ENCODE measurements at regions not wholly inside any gene's neighbourhood (a gene's known extent, or its start where the extent isn't known, plus 50 kb on each side); places are given as distances from the start of the nearest gene placed in this dataset.

DNA sequence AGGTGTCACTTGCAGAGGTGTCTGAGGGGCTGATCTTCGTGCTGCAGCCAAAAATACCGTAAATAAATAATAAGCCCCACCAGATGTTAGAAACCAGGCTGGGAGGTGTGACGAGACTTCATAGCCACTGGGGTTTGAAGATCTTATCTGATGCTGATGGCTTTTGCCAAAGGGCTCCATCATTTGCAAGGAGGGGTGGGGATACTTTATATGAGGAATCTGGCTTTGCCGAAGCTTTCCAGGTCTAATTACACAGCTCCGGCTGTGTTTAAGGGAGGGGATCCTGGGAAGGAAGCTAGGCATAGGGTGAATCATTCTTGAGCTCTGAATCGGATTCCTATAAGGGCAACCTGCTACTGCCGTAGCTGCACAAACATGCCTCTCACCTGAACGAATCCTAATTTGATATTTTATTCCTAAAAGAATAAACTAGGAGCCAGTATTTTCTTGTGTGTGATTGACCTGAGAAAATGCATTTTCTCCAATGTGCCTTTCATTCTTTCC, 249.6 kb downstream of the SOD2 start:
- DNase-seq (ENCODE audit: low spot score), result no peak
- TF ChIP-seq, protein P1, sequence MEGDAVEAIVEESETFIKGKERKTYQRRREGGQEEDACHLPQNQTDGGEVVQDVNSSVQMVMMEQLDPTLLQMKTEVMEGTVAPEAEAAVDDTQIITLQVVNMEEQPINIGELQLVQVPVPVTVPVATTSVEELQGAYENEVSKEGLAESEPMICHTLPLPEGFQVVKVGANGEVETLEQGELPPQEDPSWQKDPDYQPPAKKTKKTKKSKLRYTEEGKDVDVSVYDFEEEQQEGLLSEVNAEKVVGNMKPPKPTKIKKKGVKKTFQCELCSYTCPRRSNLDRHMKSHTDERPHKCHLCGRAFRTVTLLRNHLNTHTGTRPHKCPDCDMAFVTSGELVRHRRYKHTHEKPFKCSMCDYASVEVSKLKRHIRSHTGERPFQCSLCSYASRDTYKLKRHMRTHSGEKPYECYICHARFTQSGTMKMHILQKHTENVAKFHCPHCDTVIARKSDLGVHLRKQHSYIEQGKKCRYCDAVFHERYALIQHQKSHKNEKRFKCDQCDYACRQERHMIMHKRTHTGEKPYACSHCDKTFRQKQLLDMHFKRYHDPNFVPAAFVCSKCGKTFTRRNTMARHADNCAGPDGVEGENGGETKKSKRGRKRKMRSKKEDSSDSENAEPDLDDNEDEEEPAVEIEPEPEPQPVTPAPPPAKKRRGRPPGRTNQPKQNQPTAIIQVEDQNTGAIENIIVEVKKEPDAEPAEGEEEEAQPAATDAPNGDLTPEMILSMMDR (IDR thresholded peaks at IDR 0.05; ENCODE audit: extremely low read depth, missing control alignments), result no peak

DNA sequence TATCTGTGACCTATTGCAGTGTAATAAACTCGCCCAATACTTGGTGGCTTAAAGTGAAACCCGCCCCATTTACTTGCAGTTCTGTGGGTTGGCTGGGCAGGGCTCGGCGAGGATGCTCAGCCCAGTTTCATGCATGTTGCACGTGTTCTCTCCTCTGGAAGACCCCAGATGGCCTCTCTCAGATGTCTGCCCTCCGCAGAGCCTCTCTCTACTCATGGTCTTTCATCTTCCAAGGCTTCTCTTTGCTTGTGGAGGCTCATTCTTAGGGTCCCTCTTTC, 251.4 kb downstream of the SOD2 start:
- TF ChIP-seq, protein P1 (IDR thresholded peaks at IDR 0.05; ENCODE audit: extremely low read depth, missing control alignments), result no peak
- no peak for DNase-seq (ENCODE audit: low spot score)

DNA sequence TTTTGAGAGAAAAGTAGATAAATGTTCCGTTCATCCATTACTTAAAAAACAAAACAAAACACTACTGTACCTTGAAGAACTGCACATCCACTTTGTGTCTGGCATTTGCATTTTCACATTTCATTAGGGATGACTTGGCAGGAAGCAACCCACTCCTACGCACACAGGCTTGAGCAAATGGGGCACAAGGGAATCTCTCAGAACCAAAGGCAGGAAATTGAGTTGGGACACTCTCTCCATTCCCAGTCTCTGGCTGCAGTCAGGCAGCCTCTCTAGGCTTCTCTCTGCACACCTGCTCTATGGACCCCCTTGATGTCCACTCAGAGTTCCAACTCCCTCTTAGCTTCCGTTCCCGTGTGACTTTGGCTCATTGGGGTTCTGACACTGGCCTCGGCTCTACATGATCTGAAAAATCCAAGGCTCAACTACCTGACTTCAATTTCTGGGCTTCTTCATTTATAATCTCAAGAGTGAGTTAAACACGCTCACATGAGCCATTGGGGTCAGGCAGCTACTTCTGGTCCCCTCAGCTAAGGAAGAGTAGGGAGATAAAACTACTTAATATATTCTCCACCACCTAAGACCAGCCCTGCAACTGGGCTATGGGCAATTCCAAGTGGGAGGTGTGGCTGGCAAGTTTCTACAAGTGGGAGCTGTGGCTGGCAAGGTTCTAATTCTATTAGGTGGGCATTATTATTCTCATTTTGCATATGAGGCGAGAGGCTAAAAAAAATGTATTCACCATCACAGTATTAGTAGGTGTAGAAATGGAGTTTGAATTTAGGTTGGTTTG, 251.9 kb downstream of the SOD2 start:
- DNase-seq (ENCODE audit: low spot score), result no peak
- TF ChIP-seq, protein P1 (IDR thresholded peaks at IDR 0.05; ENCODE audit: extremely low read depth, missing control alignments), result no peak

DNA sequence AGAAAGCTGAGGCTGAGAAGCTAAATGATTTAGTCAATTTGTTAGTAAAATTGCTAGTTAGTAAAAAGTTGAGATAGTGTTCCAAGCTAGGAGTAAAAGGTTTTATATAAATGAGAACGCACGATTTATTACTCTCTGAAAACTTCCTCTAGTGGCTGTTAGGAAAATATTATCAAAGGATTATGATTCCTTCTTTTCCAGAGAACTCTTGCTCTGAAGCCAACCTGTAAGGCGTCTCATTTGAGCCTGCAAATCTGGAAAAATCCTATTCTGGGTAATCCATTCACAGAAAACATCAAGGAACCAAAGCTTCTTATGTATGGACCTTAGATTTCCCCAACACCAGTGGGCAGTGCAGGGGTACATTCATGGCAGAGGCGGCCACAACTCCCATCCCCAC, 252.7 kb downstream of the SOD2 start:
- TF ChIP-seq, protein P1 (IDR thresholded peaks at IDR 0.05; ENCODE audit: extremely low read depth, missing control alignments), result no peak
- DNase-seq (ENCODE audit: low spot score), result no peak

DNA sequence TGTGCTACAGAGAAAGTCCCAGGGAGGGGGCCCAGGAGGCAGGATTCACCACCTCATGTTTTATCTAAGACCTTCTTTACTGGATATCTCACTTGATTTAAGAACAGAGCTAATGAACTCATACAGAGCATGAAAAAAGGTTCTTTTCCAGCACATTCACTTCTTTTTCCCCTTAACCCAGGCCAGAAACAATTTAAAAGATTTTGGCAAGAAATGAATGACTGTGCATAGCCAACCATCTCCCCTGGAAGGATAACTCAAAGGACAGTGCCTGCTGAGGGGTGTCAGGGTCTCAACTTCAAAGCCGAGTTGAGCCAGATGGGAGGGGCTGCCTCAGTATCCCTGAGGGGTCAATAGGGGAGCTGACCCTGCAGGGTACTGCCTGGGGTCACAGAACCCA, 253.4 kb downstream of the SOD2 start:
- no peak for DNase-seq (ENCODE audit: low spot score)
- TF ChIP-seq, protein P1 (IDR thresholded peaks at IDR 0.05; ENCODE audit: extremely low read depth, missing control alignments), result no peak

DNA sequence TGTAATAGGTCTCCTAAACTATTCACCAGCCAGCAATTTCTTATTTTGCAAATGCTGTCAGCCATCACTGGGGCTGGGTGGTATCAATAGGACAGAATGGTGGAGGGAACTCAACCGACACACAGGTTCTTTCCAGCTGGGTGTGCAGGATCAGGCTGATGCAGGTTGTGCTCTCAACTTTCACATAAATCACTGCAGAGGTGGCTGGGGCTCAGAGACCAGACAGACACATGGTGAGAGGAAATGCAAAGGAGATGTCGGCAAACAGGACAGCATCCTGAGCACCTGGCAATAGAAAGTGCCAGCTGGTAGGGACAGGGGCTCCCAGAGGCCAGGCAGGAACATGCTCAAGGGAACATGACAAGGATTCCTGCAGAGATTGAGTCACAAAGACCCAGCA, 254.9 kb downstream of the SOD2 start:
- no peak for DNase-seq (ENCODE audit: low spot score)
- TF ChIP-seq, protein P1 (IDR thresholded peaks at IDR 0.05; ENCODE audit: extremely low read depth, missing control alignments), result no peak

DNA sequence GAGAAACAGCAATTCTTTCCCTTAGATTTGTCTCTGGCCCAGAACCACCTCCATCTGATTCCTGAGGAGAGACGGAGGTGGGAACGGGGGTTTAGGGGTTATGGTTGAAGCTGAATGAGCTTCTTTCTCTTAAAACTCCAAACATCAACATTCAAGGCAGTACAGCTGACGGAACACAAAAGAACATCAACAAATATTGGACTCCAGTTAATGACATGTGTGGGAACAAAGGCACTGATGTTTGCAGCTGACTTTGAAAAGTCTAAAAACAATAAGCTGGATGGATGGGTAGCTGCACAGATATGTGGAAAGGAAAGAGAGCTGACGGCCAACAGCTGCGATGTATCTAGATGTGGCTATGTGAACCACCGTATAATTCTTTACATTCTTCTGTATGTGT, 256.5 kb downstream of the SOD2 start:
- DNase-seq (ENCODE audit: low spot score), result no peak
- TF ChIP-seq, protein P1 (IDR thresholded peaks at IDR 0.05; ENCODE audit: extremely low read depth, missing control alignments), result no peak
